ENCODE measurements at regions not wholly inside any gene's neighbourhood (a gene's known extent, or its start where the extent isn't known, plus 50 kb on each side); places are given as distances from the start of the nearest gene placed in this dataset.

GRCh38 chr18:24543795-24544498, 83.5 kb downstream of the HRH4 start:
- no peaks in the 10 kb centered on the region for H3K9me3 ChIP-seq
- no peak overlapping the region for H3K4me3 ChIP-seq
- no peak for TF ChIP-seq POLR2AphosphoS5 (IDR thresholded peaks at IDR 0.05)
- peak in 2 of 3 donors; percentile 36 to 43 for TF ChIP-seq CTCF (IDR thresholded peaks at IDR 0.05)
- no peak for TF ChIP-seq POLR2A (IDR thresholded peaks at IDR 0.05)
- no peaks in the 10 kb centered on the region for H3K4me1 ChIP-seq
- H3K36me3 ChIP-seq: no peaks in the 10 kb centered on the region
- DNase-seq (ENCODE audit: low spot score in 2 of 2): no peak
- H3K27ac ChIP-seq: no peak overlapping the region
- intact Hi-C loops (cut with DNase I; ENCODE audit: low total_unique reads): no loop called here
- H3K27me3 ChIP-seq: no peaks in the 10 kb centered on the region

DNA sequence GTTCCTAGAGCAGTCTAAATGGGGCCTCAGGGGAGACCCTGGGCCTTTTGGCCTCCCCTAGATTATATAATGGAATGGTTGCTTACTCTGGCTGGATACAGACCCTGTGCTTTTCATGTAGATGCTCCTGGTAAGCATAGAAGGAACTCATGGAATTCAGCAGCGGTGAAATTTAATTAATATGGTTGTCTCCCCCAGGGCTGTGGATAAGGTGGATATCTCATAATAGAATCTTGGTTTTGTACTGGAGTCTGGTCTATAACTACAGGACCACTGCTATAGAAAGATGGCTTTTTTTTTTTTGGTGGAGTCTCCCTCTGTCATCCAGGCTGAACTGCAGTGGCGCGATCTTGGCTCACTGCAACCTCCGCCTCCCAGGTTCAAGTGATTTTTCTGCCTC, 84.5 kb downstream of the HRH4 start:
- intact Hi-C loops (cut with DNase I; ENCODE audit: low total_unique reads): no loop called here
- Histone ChIP-seq H3K4me3 (no peak overlapping the region), H3K9me3 (no peaks in the 10 kb centered on the region), H3K27ac (no peak overlapping the region), H3K4me1 (no peaks in the 10 kb centered on the region), H3K36me3 (no peaks in the 10 kb centered on the region), H3K27me3 (no peaks in the 10 kb centered on the region)
- TF ChIP-seq CTCF (IDR thresholded peaks at IDR 0.05) (no peak), POLR2AphosphoS5 (IDR thresholded peaks at IDR 0.05) (no peak), POLR2A (IDR thresholded peaks at IDR 0.05) (no peak)
- DNase-seq (ENCODE audit: low spot score in 2 of 2): no peak

GRCh38 chr18:24545651-24546050, 85.2 kb downstream of the HRH4 start:
- no peak for DNase-seq (ENCODE audit: low spot score in 2 of 2)
- H3K27me3 ChIP-seq: no peaks in the 10 kb centered on the region
- H3K4me1 ChIP-seq: no peaks in the 10 kb centered on the region
- no peaks in the 10 kb centered on the region for H3K36me3 ChIP-seq
- H3K9me3 ChIP-seq: no peaks in the 10 kb centered on the region
- TF ChIP-seq POLR2AphosphoS5 (IDR thresholded peaks at IDR 0.05) (no peak), CTCF (IDR thresholded peaks at IDR 0.05) (no peak)
- H3K4me3 ChIP-seq: no peak overlapping the region
- no peak overlapping the region for H3K27ac ChIP-seq
- intact Hi-C loops (cut with DNase I; ENCODE audit: low total_unique reads): no loop called here

DNA sequence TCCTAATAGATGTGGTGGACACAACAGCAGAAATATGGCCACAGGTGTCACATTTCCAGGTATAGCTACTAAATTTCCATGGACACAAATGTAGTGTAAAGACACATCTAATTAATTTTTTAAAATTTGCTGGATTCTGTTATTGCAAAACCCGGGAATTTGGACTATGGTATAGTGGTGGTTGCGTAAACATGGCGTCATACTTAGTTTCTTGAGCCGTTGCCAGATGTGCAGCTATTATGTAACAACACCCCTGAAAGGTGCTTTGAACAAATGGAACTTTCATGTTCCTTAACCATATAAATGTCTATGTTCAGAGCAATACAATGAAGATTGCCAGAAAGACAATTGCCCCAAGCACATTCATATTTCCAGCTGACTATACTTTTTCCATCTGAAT, 85.9 kb downstream of the HRH4 start:
- no peaks in the 10 kb centered on the region for H3K9me3 ChIP-seq
- TF ChIP-seq POLR2AphosphoS5 (IDR thresholded peaks at IDR 0.05): no peak
- no peak for TF ChIP-seq CTCF (IDR thresholded peaks at IDR 0.05)
- no peak for TF ChIP-seq POLR2A (IDR thresholded peaks at IDR 0.05)

GRCh38 chr18:24548583-24548982, 88.1 kb downstream of the HRH4 start:
- Histone ChIP-seq H3K27ac (no peak overlapping the region), H3K9me3 (no peaks in the 10 kb centered on the region), H3K36me3 (no peaks in the 10 kb centered on the region), H3K4me1 (no peaks in the 10 kb centered on the region), H3K27me3 (no peaks in the 10 kb centered on the region), H3K4me3 (no peak overlapping the region)
- TF ChIP-seq CTCF (IDR thresholded peaks at IDR 0.05): no peak
- TF ChIP-seq POLR2AphosphoS5 (IDR thresholded peaks at IDR 0.05): no peak
- TF ChIP-seq POLR2A (IDR thresholded peaks at IDR 0.05): no peak
- DNase-seq (ENCODE audit: low spot score in 2 of 2): no peak
- intact Hi-C loops (cut with DNase I; ENCODE audit: low total_unique reads): no loop called here

More for the DNA sequence above, 85.9 kb downstream of the HRH4 start:
- Histone ChIP-seq H3K4me3 (no peak overlapping the region), H3K36me3 (no peaks in the 10 kb centered on the region), H3K27ac (no peak overlapping the region), H3K4me1 (no peaks in the 10 kb centered on the region), H3K27me3 (no peaks in the 10 kb centered on the region)
- no peak for DNase-seq (ENCODE audit: low spot score in 2 of 2)
- intact Hi-C loops (cut with DNase I; ENCODE audit: low total_unique reads): no loop called here
